Thoracic aorta (tissue), 2 donors: ENCODE measurements at regions not wholly inside any gene's neighbourhood (a gene's known extent, or its start where the extent isn't known, plus 50 kb on each side); places are given as distances from the start of the nearest gene placed in this dataset.

Experiments
- ATAC-seq: fragments of 150-250 bp; one replicate; pipeline ENCODE4 v1.8.0; 2017; ENCODE audit warnings: low read depth; ENCODE audit not compliant: insufficient number of reproducible peaks, low FRiP score
- DNase-seq: peaks from one replicate; pipeline ENCODE4 v3.0.0-alpha.2; 2020; ENCODE audit warnings: low spot score
- H3K27ac ChIP-seq, 2 donors: fragments of 200-600 bp; sonication (generic); 1 replicate in 1 of 2; 2 replicates in 1 of 2; pipeline ENCODE4 v1.5.1; 2016; ENCODE audit warnings: mild to moderate bottlenecking in 2 of 2, moderate library complexity in 2 of 2
- H3K27me3 ChIP-seq: fragments of 200-600 bp; sonication (generic); replicated peaks from 2 replicates; pipeline ENCODE4 v1.6.0; 2016; ENCODE audit warnings: mild to moderate bottlenecking; ENCODE audit not compliant: insufficient read depth
- H3K36me3 ChIP-seq: fragments of 200-600 bp; sonication (generic); one replicate; pipeline ENCODE4 v1.5.1; 2016
- H3K4me1 ChIP-seq, 2 donors: fragments of 200-600 bp; sonication (generic); 1 replicate in 1 of 2; 2 replicates in 1 of 2; pipeline versions ENCODE4 v1.5.1 to v1.6.0; 2016; ENCODE audit warnings: low read depth in 2 of 2, mild to moderate bottlenecking in 1 of 2; ENCODE audit not compliant: control insufficient read depth in 1 of 2
- H3K4me3 ChIP-seq: fragments of 200-600 bp; sonication (generic); 2 replicates; pipeline ENCODE4 v1.5.1; 2016; ENCODE audit warnings: mild to moderate bottlenecking
- H3K9me3 ChIP-seq: fragments of 200-600 bp; sonication (generic); 2 replicates; pipeline ENCODE4 v1.5.1; 2016
- CTCF ChIP-seq: fragments of 200-600 bp; sonication (generic); IDR thresholded peaks from one replicate; pipeline ENCODE4 v1.5.1; 2019; ENCODE audit warnings: antibody characterized with exemption

GRCh38 chr3:41001556-41001955 lies 197.7 kb upstream of the CTNNB1 start:
- ATAC-seq (no peak), DNase-seq (no peak)
- Histone ChIP-seq H3K27ac (no peak overlapping the region), H3K36me3 (no peaks in the 10 kb centered on the region), H3K27me3 (no peaks in the 10 kb centered on the region), H3K9me3 (no peaks in the 10 kb centered on the region), H3K4me3 (no peak overlapping the region), H3K4me1 (peaks cover 17 to 31% of the 10 kb centered on the region in 2 donors)
- no peak for TF ChIP-seq CTCF

- Histone ChIP-seq H3K27ac (no peak overlapping the region), H3K4me3 (no peak overlapping the region), H3K27me3 (no peaks in the 10 kb centered on the region), H3K9me3 (no peaks in the 10 kb centered on the region), H3K36me3 (no peaks in the 10 kb centered on the region), H3K4me1 (peaks cover 17 to 31% of the 10 kb centered on the region in 2 donors)
- ATAC-seq: no peak
- no peak for DNase-seq
- TF ChIP-seq CTCF: no peak
Measured at GRCh38 chr3:41002104-41002503, 197.2 kb upstream of the CTNNB1 start.

GRCh38 chr3:41007399-41007798 lies 191.9 kb upstream of the CTNNB1 start:
- no peaks in the 10 kb centered on the region for H3K9me3 ChIP-seq

GRCh38 chr3:41011854-41012253 lies 187.5 kb upstream of the CTNNB1 start:
- H3K4me3 ChIP-seq: no peak overlapping the region
- no peak overlapping the region for H3K27ac ChIP-seq
- DNase-seq (no peak), ATAC-seq (no peak)
- H3K9me3 ChIP-seq: no peaks in the 10 kb centered on the region
- H3K4me1 ChIP-seq: no peaks in the 10 kb centered on the region
- H3K27me3 ChIP-seq: no peaks in the 10 kb centered on the region
- TF ChIP-seq CTCF: no peak
- no peaks in the 10 kb centered on the region for H3K36me3 ChIP-seq

More at GRCh38 chr3:41007399-41007798, 191.9 kb upstream of the CTNNB1 start:
- Histone ChIP-seq H3K4me1 (no peaks in the 10 kb centered on the region), H3K27ac (no peak overlapping the region), H3K36me3 (no peaks in the 10 kb centered on the region), H3K27me3 (no peaks in the 10 kb centered on the region), H3K4me3 (no peak overlapping the region)
- DNase-seq (no peak), ATAC-seq (no peak)
- TF ChIP-seq CTCF: no peak

GRCh38 chr3:41018855-41019254 lies 180.4 kb upstream of the CTNNB1 start:
- Histone ChIP-seq H3K27ac (no peak overlapping the region), H3K9me3 (no peaks in the 10 kb centered on the region), H3K36me3 (no peaks in the 10 kb centered on the region), H3K4me3 (no peak overlapping the region), H3K27me3 (no peaks in the 10 kb centered on the region), H3K4me1 (no peaks in the 10 kb centered on the region)
- no peak for DNase-seq
- TF ChIP-seq CTCF: no peak
- ATAC-seq: no peak
